T-cell (primary cell): ENCODE measurements at regions not wholly inside any gene's neighbourhood (a gene's known extent, or its start where the extent isn't known, plus 50 kb on each side); places are given as distances from the start of the nearest gene placed in this dataset.

ENCODE experiments used
- ATAC-seq, 4 experiments: fragments of 200-7000 bp in 3 of 4; fragments of 150-1000 bp in 1 of 4; cut with Tn5 transposase; replicated peaks in 1 of 4; 1 replicate in 3 of 4; 2 replicates in 1 of 4; pipeline ENCODE4 v1.10.0; 2021; ENCODE audit warnings: moderate library complexity in 3 of 4, mild to moderate bottlenecking in 2 of 4, moderate number of reproducible peaks in 1 of 4
- CTCF ChIA-PET, 2 donors: fragments of 300-600 bp; sonication (Branson Sonifier 250); formaldehyde crosslinking; loops; one replicate each; lab custom pipeline; 2022; ENCODE audit warnings: antibody characterized with exemption in 2 of 2; lab: Charles Lee
- POLR2A ChIA-PET, 2 donors: fragments of 300-600 bp; sonication (Branson Sonifier 250); formaldehyde crosslinking; loops; one replicate each; lab custom pipeline; 2022; ENCODE audit warnings: antibody characterized with exemption in 2 of 2; lab: Charles Lee
- DNase-seq, 35 experiments: peaks; one replicate each; pipeline versions ENCODE4 v3.0.0 to v3.0.0-alpha.2; 2013 to 2023
- H3K27ac ChIP-seq: one replicate; pipeline ENCODE4 v1.5.1; 2013; ENCODE audit warnings: low read length
- H3K27me3 ChIP-seq, 2 experiments: replicated peaks in 1 of 2; 1 replicate in 1 of 2; 2 replicates in 1 of 2; pipeline versions ENCODE4 v1.6.1 to v1.7.0; 2013; ENCODE audit warnings: low read length in 1 of 2, mixed read lengths in 1 of 2; ENCODE audit not compliant: control insufficient read depth in 2 of 2, insufficient read depth in 2 of 2; ENCODE audit errors: extremely low read depth in 1 of 2
- H3K36me3 ChIP-seq, 2 donors: 1 replicate in 1 of 2; 2 replicates in 1 of 2; pipeline versions ENCODE4 v1.6.1 to v1.7.0; 2013; ENCODE audit warnings: low read length in 1 of 2; ENCODE audit not compliant: control insufficient read depth in 2 of 2, insufficient read depth in 1 of 2; ENCODE audit errors: extremely low read depth in 1 of 2
- H3K4me1 ChIP-seq, 2 experiments: 1 replicate in 1 of 2; 2 replicates in 1 of 2; pipeline versions ENCODE4 v1.6.1 to v1.7.0; 2013; ENCODE audit warnings: low read length in 2 of 2, mixed read lengths in 1 of 2; ENCODE audit not compliant: insufficient read depth in 2 of 2, control insufficient read depth in 1 of 2; ENCODE audit errors: extremely low read depth in 1 of 2
- H3K4me3 ChIP-seq, 2 donors: 1 replicate in 1 of 2; 2 replicates in 1 of 2; pipeline versions ENCODE4 v1.5.1 to v1.7.0; 2013; ENCODE audit warnings: mild to moderate bottlenecking in 2 of 2, low read length in 1 of 2, moderate library complexity in 1 of 2; ENCODE audit not compliant: control insufficient read depth in 1 of 2; ENCODE audit errors: extremely low read depth in 1 of 2
- H3K9me3 ChIP-seq: 2 replicates; pipeline ENCODE4 v1.7.0; 2013
- H3K27ac Mint-ChIP-seq, 2 donors: one replicate each; pipeline ENCODE4 v1.8.0; 2020 to 2021; ENCODE audit warnings: mild to moderate bottlenecking in 2 of 2, mixed read lengths in 2 of 2
- H3K27me3 Mint-ChIP-seq, 2 donors: one replicate each; pipeline ENCODE4 v1.8.0; 2021 to 2022; ENCODE audit warnings: mixed read lengths in 2 of 2
- H3K36me3 Mint-ChIP-seq: one replicate; pipeline ENCODE4 v1.8.0; 2021; ENCODE audit warnings: mixed read lengths
- H3K4me1 Mint-ChIP-seq, 3 donors: one replicate each; pipeline ENCODE4 v1.8.0; 2020 to 2022; ENCODE audit warnings: mixed read lengths in 3 of 3, mild to moderate bottlenecking in 1 of 3
- H3K4me3 Mint-ChIP-seq, 3 donors: one replicate each; pipeline ENCODE4 v1.8.0; 2020 to 2022; ENCODE audit warnings: mild to moderate bottlenecking in 3 of 3, mixed read lengths in 3 of 3, moderate library complexity in 3 of 3
- H3K9me3 Mint-ChIP-seq, 3 donors: one replicate each; pipeline ENCODE4 v1.8.0; 2020 to 2022; ENCODE audit warnings: mixed read lengths in 3 of 3
- WGBS: methylation state at CpG from one replicate; pipeline ENCODE4 v1.1.5; 2013; ENCODE audit warnings: missing lambda C conversion rate; ENCODE audit not compliant: insufficient coverage; 5-methylcytosine and 5-hydroxymethylcytosine counted together

GRCh38 chr6:92446052-92446451, 973.3 kb downstream of the EPHA7 start:
- Mint-ChIP-seq H3K27me3 (no peaks in the 10 kb centered on the region), H3K9me3 (peaks cover 13 to 32% (median 22%) of the 10 kb centered on the region in 3 donors), H3K36me3 (no peaks in the 10 kb centered on the region), H3K27ac (no peak overlapping the region), H3K4me1 (no peaks in the 10 kb centered on the region), H3K4me3 (no peak overlapping the region)
- Histone ChIP-seq H3K27me3 (no peaks in the 10 kb centered on the region), H3K27ac (no peak overlapping the region), H3K4me3 (no peak overlapping the region), H3K9me3 (no peaks in the 10 kb centered on the region), H3K36me3 (no peaks in the 10 kb centered on the region), H3K4me1 (no peaks in the 10 kb centered on the region)
- ATAC-seq = no peak
- CTCF ChIA-PET = no interaction called here
- POLR2A ChIA-PET = no interaction called here
- WGBS = no CpG with 5 or more reads among the region's 3 CpGs
- DNase-seq = no peak

- H3K27me3 Mint-ChIP-seq = no peaks in the 10 kb centered on the region
- CTCF ChIA-PET = no interaction called here
These were observed 985.4 kb downstream of the EPHA7 start for GRCh38 chr6:92433911-92434310.

GRCh38 chr6:92431502-92431901, 987.9 kb downstream of the EPHA7 start:
- no peaks in the 10 kb centered on the region for H3K27me3 ChIP-seq
- H3K27ac Mint-ChIP-seq = no peak overlapping the region
- H3K4me1 Mint-ChIP-seq = no peaks in the 10 kb centered on the region
- no peak overlapping the region for H3K4me3 ChIP-seq
- ChIA-PET CTCF (no interaction called here), POLR2A (interaction anchor here in 1 of 2 donors (0.6 kb wide), 1 partner anchor 710 kb away, joined by 5 read pairs; no protein-coding TSS in a partner anchor)
- H3K4me1 ChIP-seq = no peaks in the 10 kb centered on the region
- no peaks in the 10 kb centered on the region for H3K36me3 ChIP-seq
- no peaks in the 10 kb centered on the region for H3K36me3 Mint-ChIP-seq
- H3K4me3 Mint-ChIP-seq = no peak overlapping the region
- no peak overlapping the region for H3K27ac ChIP-seq
- H3K9me3 ChIP-seq = no peaks in the 10 kb centered on the region
- H3K9me3 Mint-ChIP-seq = peaks cover 6 to 18% (median 7%) of the 10 kb centered on the region in 3 donors
- DNase-seq (no peak), ATAC-seq (no peak)
- no peaks in the 10 kb centered on the region for H3K27me3 Mint-ChIP-seq

More at GRCh38 chr6:92433911-92434310, 985.4 kb downstream of the EPHA7 start:
- DNase-seq (no peak), ATAC-seq (no peak)
- POLR2A ChIA-PET = no interaction called here
- peaks cover 0 to 14% (median 4%) of the 10 kb centered on the region in 3 donors for H3K9me3 Mint-ChIP-seq
- no peak overlapping the region for H3K27ac Mint-ChIP-seq
- no peaks in the 10 kb centered on the region for H3K27me3 ChIP-seq
- H3K4me3 Mint-ChIP-seq = no peak overlapping the region
- H3K36me3 Mint-ChIP-seq = no peaks in the 10 kb centered on the region
- no peaks in the 10 kb centered on the region for H3K36me3 ChIP-seq
- H3K4me1 ChIP-seq = no peaks in the 10 kb centered on the region
- WGBS = no CpG with 5 or more reads among the region's 1 CpG
- no peaks in the 10 kb centered on the region for H3K4me1 Mint-ChIP-seq
- H3K4me3 ChIP-seq = no peak overlapping the region
- no peaks in the 10 kb centered on the region for H3K9me3 ChIP-seq
- no peak overlapping the region for H3K27ac ChIP-seq

GRCh38 chr6:92428448-92428847, 990.9 kb downstream of the EPHA7 start:
- no peaks in the 10 kb centered on the region for H3K9me3 ChIP-seq
- ATAC-seq (no peak), DNase-seq (no peak)
- Mint-ChIP-seq H3K4me3 (no peak overlapping the region), H3K9me3 (peaks cover 14 to 22% (median 14%) of the 10 kb centered on the region in 3 donors), H3K27ac (no peak overlapping the region), H3K36me3 (no peaks in the 10 kb centered on the region), H3K27me3 (no peaks in the 10 kb centered on the region), H3K4me1 (no peaks in the 10 kb centered on the region)
- ChIA-PET CTCF (no interaction called here), POLR2A (no interaction called here)
- no CpG with 5 or more reads among the region's 2 CpGs for WGBS
- no peak overlapping the region for H3K27ac ChIP-seq
- H3K4me1 ChIP-seq = no peaks in the 10 kb centered on the region
- no peaks in the 10 kb centered on the region for H3K27me3 ChIP-seq
- no peak overlapping the region for H3K4me3 ChIP-seq
- H3K36me3 ChIP-seq = no peaks in the 10 kb centered on the region

- CTCF ChIA-PET = no interaction called here
- no peak for DNase-seq
- no peaks in the 10 kb centered on the region for H3K4me1 Mint-ChIP-seq
- WGBS = 60% methylated on average over 1 of the region's 2 CpGs
- no peak for ATAC-seq
- POLR2A ChIA-PET = no interaction called here
- Histone ChIP-seq H3K27ac (no peak overlapping the region), H3K9me3 (no peaks in the 10 kb centered on the region), H3K4me1 (no peaks in the 10 kb centered on the region), H3K27me3 (no peaks in the 10 kb centered on the region), H3K36me3 (no peaks in the 10 kb centered on the region), H3K4me3 (no peak overlapping the region)
- H3K27ac Mint-ChIP-seq = no peak overlapping the region
- peaks cover 13 to 22% (median 17%) of the 10 kb centered on the region in 3 donors for H3K9me3 Mint-ChIP-seq
- H3K4me3 Mint-ChIP-seq = no peak overlapping the region
- H3K36me3 Mint-ChIP-seq = no peaks in the 10 kb centered on the region
- no peaks in the 10 kb centered on the region for H3K27me3 Mint-ChIP-seq
These were observed 991.9 kb downstream of the EPHA7 start for GRCh38 chr6:92427453-92427852.

- CTCF ChIA-PET = no interaction called here
These were observed 1003.7 kb downstream of the EPHA7 start for GRCh38 chr6:92415656-92416055.

GRCh38 chr6:92408350-92408749, 1011.0 kb downstream of the EPHA7 start:
- ATAC-seq (no peak), DNase-seq (no peak)
- Histone ChIP-seq H3K4me1 (no peaks in the 10 kb centered on the region), H3K27me3 (no peaks in the 10 kb centered on the region), H3K27ac (no peak overlapping the region), H3K36me3 (no peaks in the 10 kb centered on the region), H3K9me3 (no peaks in the 10 kb centered on the region), H3K4me3 (no peak overlapping the region)
- Mint-ChIP-seq H3K9me3 (peaks cover 14 to 26% (median 21%) of the 10 kb centered on the region in 3 donors), H3K36me3 (no peaks in the 10 kb centered on the region), H3K27me3 (no peaks in the 10 kb centered on the region), H3K4me3 (no peak overlapping the region), H3K4me1 (no peaks in the 10 kb centered on the region), H3K27ac (no peak overlapping the region)
- POLR2A ChIA-PET = no interaction called here
- CTCF ChIA-PET = no interaction called here

More at GRCh38 chr6:92415656-92416055, 1003.7 kb downstream of the EPHA7 start:
- H3K27ac ChIP-seq = no peak overlapping the region
- H3K4me1 Mint-ChIP-seq = no peaks in the 10 kb centered on the region
- H3K4me1 ChIP-seq = no peaks in the 10 kb centered on the region
- 22% methylated on average over 2 of the region's 4 CpGs for WGBS
- DNase-seq (no peak), ATAC-seq (no peak)
- H3K9me3 ChIP-seq = no peaks in the 10 kb centered on the region
- no peaks in the 10 kb centered on the region for H3K36me3 Mint-ChIP-seq
- H3K36me3 ChIP-seq = no peaks in the 10 kb centered on the region
- no peaks in the 10 kb centered on the region for H3K27me3 ChIP-seq
- H3K27ac Mint-ChIP-seq = no peak overlapping the region
- H3K27me3 Mint-ChIP-seq = no peaks in the 10 kb centered on the region
- H3K4me3 ChIP-seq = no peak overlapping the region
- H3K9me3 Mint-ChIP-seq = peaks cover 11 to 17% (median 12%) of the 10 kb centered on the region in 3 donors
- POLR2A ChIA-PET = no interaction called here
- H3K4me3 Mint-ChIP-seq = no peak overlapping the region
